ENCODE measurements at regions not wholly inside any gene's neighbourhood (a gene's known extent, or its start where the extent isn't known, plus 50 kb on each side); places are given as distances from the start of the nearest gene placed in this dataset.

GRCh38 chr12:116469344-116469743 lies 89.8 kb upstream of the MAP1LC3B2 start:
- no peak overlapping the region for H3K27ac Mint-ChIP-seq
- no peaks in the 10 kb centered on the region for H3K36me3 Mint-ChIP-seq
- no peak overlapping the region for H3K27ac ChIP-seq (ENCODE audit: low read length)
- intact Hi-C loops (cut with micrococcal nuclease): no loop called here
- no peaks in the 10 kb centered on the region for H3K9me3 Mint-ChIP-seq
- no peaks in the 10 kb centered on the region for H3K4me1 Mint-ChIP-seq
- TF ChIP-seq CTCF (IDR thresholded peaks at IDR 0.05): no peak
- DNase-seq: no peak
- no peaks in the 10 kb centered on the region for H3K4me1 ChIP-seq (ENCODE audit: control insufficient read depth, insufficient read depth, low read length)
- no peaks in the 10 kb centered on the region for H3K36me3 ChIP-seq (ENCODE audit: control insufficient read depth, insufficient read depth, low read length)
- no peaks in the 10 kb centered on the region for H3K9me3 ChIP-seq (ENCODE audit: control insufficient read depth, insufficient read depth, low read length)
- H3K4me3 Mint-ChIP-seq: no peak overlapping the region
- no peak overlapping the region for H3K4me3 ChIP-seq (ENCODE audit: low read length)
- no peak for ATAC-seq
- H3K27me3 ChIP-seq (ENCODE audit: control insufficient read depth, insufficient read depth, low read length): no peaks in the 10 kb centered on the region
- WGBS (ENCODE audit: insufficient coverage): 89% methylated on average over 2 of the region's 3 CpGs
- no peaks in the 10 kb centered on the region for H3K27me3 Mint-ChIP-seq (ENCODE audit: low read depth in 2 of 2)

- DNase-seq: no peak
- intact Hi-C loops (cut with micrococcal nuclease): no loop called here
- no peak overlapping the region for H3K27ac ChIP-seq (ENCODE audit: low read length)
- Mint-ChIP-seq H3K9me3 (peaks cover 0 to 6% of the 10 kb centered on the region in 2 donors), H3K36me3 (peaks cover 9% of the 10 kb centered on the region), H3K27ac (no peak overlapping the region), H3K4me1 (no peaks in the 10 kb centered on the region), H3K27me3 (ENCODE audit: low read depth in 2 of 2) (no peaks in the 10 kb centered on the region), H3K4me3 (no peak overlapping the region)
- H3K36me3 ChIP-seq (ENCODE audit: control insufficient read depth, insufficient read depth, low read length): no peaks in the 10 kb centered on the region
- no peaks in the 10 kb centered on the region for H3K4me1 ChIP-seq (ENCODE audit: control insufficient read depth, insufficient read depth, low read length)
- no peaks in the 10 kb centered on the region for H3K27me3 ChIP-seq (ENCODE audit: control insufficient read depth, insufficient read depth, low read length)
- no peak for ATAC-seq
- no peaks in the 10 kb centered on the region for H3K9me3 ChIP-seq (ENCODE audit: control insufficient read depth, insufficient read depth, low read length)
- WGBS (ENCODE audit: insufficient coverage): 82% methylated on average over 4 of the region's 5 CpGs
- H3K4me3 ChIP-seq (ENCODE audit: low read length): no peak overlapping the region
- no peak for TF ChIP-seq CTCF (IDR thresholded peaks at IDR 0.05)
These were observed 87.6 kb upstream of the MAP1LC3B2 start for GRCh38 chr12:116471544-116471943.

GRCh38 chr12:116472193-116472592 lies 87.0 kb upstream of the MAP1LC3B2 start:
- H3K9me3 ChIP-seq (ENCODE audit: control insufficient read depth, insufficient read depth, low read length): no peaks in the 10 kb centered on the region
- Mint-ChIP-seq H3K9me3 (peaks cover 0 to 6% of the 10 kb centered on the region in 2 donors), H3K4me3 (no peak overlapping the region), H3K27ac (no peak overlapping the region), H3K27me3 (ENCODE audit: low read depth in 2 of 2) (no peaks in the 10 kb centered on the region), H3K36me3 (peaks cover 10% of the 10 kb centered on the region), H3K4me1 (no peaks in the 10 kb centered on the region)
- no peak overlapping the region for H3K27ac ChIP-seq (ENCODE audit: low read length)
- no peaks in the 10 kb centered on the region for H3K4me1 ChIP-seq (ENCODE audit: control insufficient read depth, insufficient read depth, low read length)
- H3K4me3 ChIP-seq (ENCODE audit: low read length): no peak overlapping the region
- ATAC-seq (no peak), DNase-seq (no peak)
- H3K27me3 ChIP-seq (ENCODE audit: control insufficient read depth, insufficient read depth, low read length): no peaks in the 10 kb centered on the region
- 87% methylated on average over 4 of the region's 4 CpGs for WGBS (ENCODE audit: insufficient coverage)
- H3K36me3 ChIP-seq (ENCODE audit: control insufficient read depth, insufficient read depth, low read length): no peaks in the 10 kb centered on the region
- intact Hi-C loops (cut with micrococcal nuclease): no loop called here
- TF ChIP-seq CTCF (IDR thresholded peaks at IDR 0.05): no peak

GRCh38 chr12:116473416-116473815 lies 85.8 kb upstream of the MAP1LC3B2 start:
- Histone ChIP-seq H3K4me3 (ENCODE audit: low read length) (no peak overlapping the region), H3K27me3 (ENCODE audit: control insufficient read depth, insufficient read depth, low read length) (no peaks in the 10 kb centered on the region), H3K36me3 (ENCODE audit: control insufficient read depth, insufficient read depth, low read length) (no peaks in the 10 kb centered on the region), H3K9me3 (ENCODE audit: control insufficient read depth, insufficient read depth, low read length) (no peaks in the 10 kb centered on the region), H3K4me1 (ENCODE audit: control insufficient read depth, insufficient read depth, low read length) (no peaks in the 10 kb centered on the region), H3K27ac (ENCODE audit: low read length) (no peak overlapping the region)
- Mint-ChIP-seq H3K4me3 (no peak overlapping the region), H3K9me3 (peaks cover 0 to 6% of the 10 kb centered on the region in 2 donors), H3K27ac (no peak overlapping the region), H3K4me1 (no peaks in the 10 kb centered on the region), H3K27me3 (ENCODE audit: low read depth in 2 of 2) (peaks cover under 1 to 3% of the 10 kb centered on the region in 2 donors), H3K36me3 (peaks cover 10% of the 10 kb centered on the region)
- WGBS (ENCODE audit: insufficient coverage): 100% methylated on average over 1 of the region's 1 CpG
- ATAC-seq: no peak
- intact Hi-C loops (cut with micrococcal nuclease): no loop called here
- TF ChIP-seq CTCF (IDR thresholded peaks at IDR 0.05): no peak
- DNase-seq: no peak

All from natural killer cell (primary cell).